ENCODE measurements at regions not wholly inside any gene's neighbourhood (a gene's known extent, or its start where the extent isn't known, plus 50 kb on each side); places are given as distances from the start of the nearest gene placed in this dataset.

GRCh38 chr12:73902260-73902659 is 635.4 kb upstream of the ATXN7L3B start:
- TF ChIP-seq POLR2A (IDR thresholded peaks at IDR 0.05; ENCODE audit: control extremely low read depth in 1 of 2, low read depth in 2 of 2, low read length in 2 of 2), result no peak
- no peak for TF ChIP-seq JUND (IDR thresholded peaks at IDR 0.05; ENCODE audit: low read length)
- TF ChIP-seq GABPA (IDR thresholded peaks at IDR 0.05; ENCODE audit: borderline replicate concordance, insufficient read depth, low read length), result no peak
- no peak for TF ChIP-seq JUN (IDR thresholded peaks at IDR 0.05; ENCODE audit: low read depth, low read length)
- TF ChIP-seq KDM1A (IDR thresholded peaks at IDR 0.05; ENCODE audit: borderline replicate concordance, low read length), result no peak
- TF ChIP-seq RAD21 (IDR thresholded peaks at IDR 0.05 in 1 of 2, conservative IDR thresholded peaks at IDR 0.05 in 1 of 2; ENCODE audit: low read depth in 2 of 2, low read length in 2 of 2), result no peak
- no peak for TF ChIP-seq SAP30 (IDR thresholded peaks at IDR 0.05; ENCODE audit: insufficient read depth, insufficient replicate concordance, low read length)
- TF ChIP-seq, protein P1, sequence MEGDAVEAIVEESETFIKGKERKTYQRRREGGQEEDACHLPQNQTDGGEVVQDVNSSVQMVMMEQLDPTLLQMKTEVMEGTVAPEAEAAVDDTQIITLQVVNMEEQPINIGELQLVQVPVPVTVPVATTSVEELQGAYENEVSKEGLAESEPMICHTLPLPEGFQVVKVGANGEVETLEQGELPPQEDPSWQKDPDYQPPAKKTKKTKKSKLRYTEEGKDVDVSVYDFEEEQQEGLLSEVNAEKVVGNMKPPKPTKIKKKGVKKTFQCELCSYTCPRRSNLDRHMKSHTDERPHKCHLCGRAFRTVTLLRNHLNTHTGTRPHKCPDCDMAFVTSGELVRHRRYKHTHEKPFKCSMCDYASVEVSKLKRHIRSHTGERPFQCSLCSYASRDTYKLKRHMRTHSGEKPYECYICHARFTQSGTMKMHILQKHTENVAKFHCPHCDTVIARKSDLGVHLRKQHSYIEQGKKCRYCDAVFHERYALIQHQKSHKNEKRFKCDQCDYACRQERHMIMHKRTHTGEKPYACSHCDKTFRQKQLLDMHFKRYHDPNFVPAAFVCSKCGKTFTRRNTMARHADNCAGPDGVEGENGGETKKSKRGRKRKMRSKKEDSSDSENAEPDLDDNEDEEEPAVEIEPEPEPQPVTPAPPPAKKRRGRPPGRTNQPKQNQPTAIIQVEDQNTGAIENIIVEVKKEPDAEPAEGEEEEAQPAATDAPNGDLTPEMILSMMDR (IDR thresholded peaks at IDR 0.05; ENCODE audit: control extremely low read depth in 1 of 3, insufficient read depth in 1 of 3, low read depth in 1 of 3, low read length in 3 of 3), result no peak
- no peak for TF ChIP-seq CEBPB (IDR thresholded peaks at IDR 0.05; ENCODE audit: low read depth, low read length)
- TF ChIP-seq GTF2F1 (IDR thresholded peaks at IDR 0.05; ENCODE audit: borderline replicate concordance, low read depth, low read length), result no peak
- no peak for TF ChIP-seq RNF2 (IDR thresholded peaks at IDR 0.05; ENCODE audit: borderline replicate concordance, low read depth, low read length, missing control alignments, poor library complexity, severe bottlenecking)

Data from H1 (cell line).